Endothelial cell of umbilical vein (primary cell): ENCODE measurements at regions not wholly inside any gene's neighbourhood (a gene's known extent, or its start where the extent isn't known, plus 50 kb on each side); places are given as distances from the start of the nearest gene placed in this dataset.

Experiments
- BruUV-seq: library from RNA; stranded (reverse); fragments of 400-500 nt; replicated peaks from 2 replicates; lab custom pipeline; 2021; lab: Mats Ljungman, UMichigan
- CTCF ChIA-PET: fragments of 300-600, 350-600 bp; sonication (Branson Sonifier 250); formaldehyde crosslinking; loops from one replicate; lab custom pipeline; 2021; ENCODE audit warnings: antibody characterized with exemption, inconsistent platforms; lab: Charles Lee
- POLR2A ChIA-PET: fragments of 300-600, 350-600 bp; sonication (Branson Sonifier 250); formaldehyde crosslinking; loops from one replicate; lab custom pipeline; 2021; ENCODE audit warnings: antibody characterized with exemption, inconsistent platforms; lab: Charles Lee
- DNase-seq: peaks from one replicate; pipeline ENCODE4 v3.0.0-alpha.2; 2011; ENCODE audit warnings: low read depth, low spot score
- FAIRE-seq: peaks from 2 replicates; lab custom pipeline; 2011; peaks lifted over from hg19 to GRCh38; lab: Jason Lieb, UNC
- H2AFZ ChIP-seq: 2 replicates; pipeline ENCODE4 v1.6.0; 2012; ENCODE audit warnings: low read depth, low read length, control low read depth, inconsistent platforms
- H3K27ac ChIP-seq: 2 replicates; pipeline ENCODE4 v1.5.1; 2011; ENCODE audit warnings: low read depth, mild to moderate bottlenecking, control low read depth, low read length, moderate library complexity; ENCODE audit not compliant: insufficient read depth
- H3K27me3 ChIP-seq, 2 experiments: 2 replicates each; pipeline versions ENCODE4 v1.6.0 to v1.6.1; 2011; ENCODE audit warnings: low read length in 2 of 2, mixed read lengths in 1 of 2; ENCODE audit not compliant: control insufficient read depth in 2 of 2, insufficient read depth in 2 of 2
- H3K36me3 ChIP-seq, 2 experiments: 2 replicates in 1 of 2; 3 replicates in 1 of 2; pipeline ENCODE4 v1.5.1; 2011; ENCODE audit warnings: low read length in 2 of 2, mild to moderate bottlenecking in 1 of 2, moderate library complexity in 1 of 2; ENCODE audit not compliant: control insufficient read depth in 2 of 2, insufficient read depth in 2 of 2; ENCODE audit errors: extremely low read depth in 1 of 2
- H3K4me1 ChIP-seq: 3 replicates; pipeline ENCODE4 v1.5.1; 2011; ENCODE audit warnings: mild to moderate bottlenecking, low read length; ENCODE audit not compliant: control insufficient read depth, insufficient read depth; ENCODE audit errors: extremely low read depth
- H3K4me2 ChIP-seq: 2 replicates; pipeline ENCODE4 v1.6.1; 2011; ENCODE audit warnings: low read length, control low read depth, mixed read lengths; ENCODE audit not compliant: insufficient read depth
- H3K4me3 ChIP-seq, 3 experiments: fragments of 200-600 bp in 1 of 3; sonication (generic), shearing (Covaris generic) in 1 of 3; replicated peaks in 1 of 3; 2 replicates each; pipeline ENCODE4 v1.5.1; 2011 to 2016; ENCODE audit warnings: control low read depth in 3 of 3, low read length in 3 of 3, mild to moderate bottlenecking in 2 of 3, inconsistent platforms in 1 of 3, low read depth in 1 of 3, moderate library complexity in 1 of 3; ENCODE audit not compliant: insufficient read depth in 1 of 3
- H3K79me2 ChIP-seq: 2 replicates; pipeline ENCODE4 v1.6.0; 2012; ENCODE audit warnings: low read length, inconsistent platforms; ENCODE audit not compliant: control insufficient read depth, insufficient read depth
- H3K9ac ChIP-seq: replicated peaks from 2 replicates; pipeline ENCODE3; 2011; ENCODE audit warnings: low read length, control low read depth; ENCODE audit not compliant: insufficient read depth; ENCODE audit errors: extremely low read depth
- H3K9me1 ChIP-seq: replicated peaks from 3 replicates; pipeline ENCODE4 v1.6.0; 2011; ENCODE audit warnings: mild to moderate bottlenecking, low read length; ENCODE audit not compliant: control insufficient read depth, insufficient read depth; ENCODE audit errors: extremely low read depth
- H3K9me3 ChIP-seq: replicated peaks from 2 replicates; pipeline ENCODE4 v1.5.1; 2012; ENCODE audit warnings: low read length, inconsistent platforms; ENCODE audit not compliant: control insufficient read depth, insufficient read depth
- H4K20me1 ChIP-seq: replicated peaks from 2 replicates; pipeline ENCODE3; 2011; ENCODE audit warnings: mild to moderate bottlenecking, low read length; ENCODE audit not compliant: control insufficient read depth, insufficient read depth; ENCODE audit errors: extremely low read depth
- EZH2 ChIP-seq: IDR thresholded peaks from 2 replicates; pipeline ENCODE4 v1.6.1; 2012; ENCODE audit warnings: borderline replicate concordance, low read depth, mild to moderate bottlenecking, moderate library complexity, low read length, inconsistent platforms; ENCODE audit not compliant: severe bottlenecking
- FOS ChIP-seq: IDR thresholded peaks from 2 replicates; pipeline ENCODE4 v1.6.1; 2011; ENCODE audit warnings: mild to moderate bottlenecking, low read length, moderate library complexity, borderline replicate concordance; ENCODE audit not compliant: insufficient read depth
- GATA2 ChIP-seq: IDR thresholded peaks from 2 replicates; pipeline ENCODE4 v1.7.0; 2011; ENCODE audit warnings: low read depth, mild to moderate bottlenecking, moderate library complexity, mixed read lengths, low read length; ENCODE audit not compliant: insufficient read length, insufficient read depth
- JUN ChIP-seq: IDR thresholded peaks from 2 replicates; pipeline ENCODE4 v1.6.1; 2011; ENCODE audit warnings: borderline replicate concordance, low read depth; ENCODE audit not compliant: insufficient read length, insufficient read depth
- MYC ChIP-seq: IDR thresholded peaks from one replicate; pipeline ENCODE4 v1.6.1; 2011; ENCODE audit warnings: mild to moderate bottlenecking, low read depth, low read length
- POLR2A ChIP-seq: IDR thresholded peaks from 2 replicates; pipeline ENCODE4 v1.6.1; 2012; ENCODE audit warnings: low read depth, mild to moderate bottlenecking, control low read depth, low read length
- POLR2AphosphoS5 ChIP-seq: IDR thresholded peaks from 2 replicates; pipeline ENCODE4 v1.6.1; 2012; ENCODE audit warnings: low read depth, mild to moderate bottlenecking, control low read depth, low read length, moderate library complexity; ENCODE audit not compliant: insufficient read depth
- dilution Hi-C: fragments of 300-500 bp; cut with MboI; formaldehyde crosslinking; loops from one replicate; pipeline ENCODE4 v1.15.0; 2019; ENCODE audit warnings: low sequenced_read_pairs; ENCODE audit not compliant: extremely low pct_ligation_motif_present
- intact Hi-C: fragments of 100-400 bp; cut with micrococcal nuclease; formaldehyde crosslinking; loops from one replicate; pipeline ENCODE4 v1.10.0; 2022
- TF ChIP-seq, protein P1 (sequence below): IDR thresholded peaks from 2 replicates; pipeline ENCODE4 v1.6.1; 2011; ENCODE audit not compliant: insufficient read depth, insufficient read length
- TF ChIP-seq, protein P2 (sequence below), 2 donors: IDR thresholded peaks; 1 replicate in 1 of 2; 2 replicates in 1 of 2; pipeline ENCODE4 v1.5.1; 2011; ENCODE audit warnings: low read length in 2 of 2, mild to moderate bottlenecking in 2 of 2, moderate library complexity in 2 of 2, control low read depth in 1 of 2, inconsistent platforms in 1 of 2, low read depth in 1 of 2; ENCODE audit not compliant: insufficient read depth in 1 of 2; ENCODE audit errors: extremely low read depth in 1 of 2

DNA sequence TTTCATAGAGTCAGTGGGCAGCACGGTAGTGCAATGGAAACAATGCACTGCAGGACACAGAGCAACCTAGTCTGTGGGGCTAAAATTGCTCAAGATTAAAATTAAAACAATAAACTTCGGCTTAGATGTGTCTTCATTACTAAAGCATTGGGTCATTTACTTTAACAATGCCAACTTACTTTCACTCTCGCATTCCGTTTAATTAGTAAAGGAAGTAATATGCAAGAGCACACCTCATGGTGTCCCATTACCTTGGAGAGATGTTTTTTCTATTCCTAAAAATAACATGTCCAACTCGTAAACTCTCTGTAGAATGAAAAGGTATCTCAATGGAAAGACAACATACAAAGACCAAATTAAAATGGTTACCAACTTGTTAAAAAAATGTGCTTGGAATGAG lies 738.4 kb downstream of the PCDH17 start:
- intact Hi-C loops (no loop called here), dilution Hi-C loops (no loop called here)
- Histone ChIP-seq H3K27ac (no peak overlapping the region), H3K36me3 (no peaks in the 10 kb centered on the region), H4K20me1 (no peaks in the 10 kb centered on the region), H3K79me2 (no peaks in the 10 kb centered on the region), H3K27me3 (no peaks in the 10 kb centered on the region), H2AFZ (no peak overlapping the region), H3K9me1 (no peaks in the 10 kb centered on the region), H3K4me1 (no peaks in the 10 kb centered on the region), H3K9ac (no peak overlapping the region), H3K9me3 (no peaks in the 10 kb centered on the region), H3K4me3 (no peak overlapping the region), H3K4me2 (no peak overlapping the region)
- TF ChIP-seq FOS (no peak), EZH2 (no peak)
- DNase-seq (no peak), FAIRE-seq (no peak)
- CTCF ChIA-PET: no interaction called here
- no TSS peak for BruUV-seq
- POLR2A ChIA-PET: no interaction called here

DNA sequence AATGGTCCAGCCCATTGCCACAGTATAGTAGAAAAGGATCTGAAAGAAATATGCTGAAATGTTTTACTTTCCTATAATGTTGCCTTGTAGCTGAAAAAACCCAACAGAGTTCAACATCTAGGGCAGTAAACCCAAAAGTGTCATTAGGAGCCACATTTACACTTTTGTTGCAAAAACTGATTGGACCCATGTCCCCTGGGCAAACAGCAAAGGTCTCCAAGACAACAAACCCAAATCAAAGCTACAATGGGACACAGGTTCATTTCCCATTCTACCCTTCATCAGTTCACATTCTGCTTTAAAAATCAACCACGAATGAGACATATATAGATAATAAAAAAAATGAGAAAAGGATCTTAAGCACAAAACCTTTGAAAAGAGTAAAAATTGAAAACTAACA lies 744.8 kb downstream of the PCDH17 start:
- no peaks in the 10 kb centered on the region for H4K20me1 ChIP-seq
- DNase-seq: no peak
- no peaks in the 10 kb centered on the region for H3K4me1 ChIP-seq
- H3K27me3 ChIP-seq: no peaks in the 10 kb centered on the region
- no peak overlapping the region for H3K27ac ChIP-seq
- no peak for FAIRE-seq
- no TSS peak for BruUV-seq
- ChIA-PET POLR2A (no interaction called here), CTCF (no interaction called here)
- H2AFZ ChIP-seq: no peak overlapping the region
- H3K9me3 ChIP-seq: no peaks in the 10 kb centered on the region
- no peaks in the 10 kb centered on the region for H3K36me3 ChIP-seq
- H3K4me3 ChIP-seq: no peak overlapping the region
- dilution Hi-C loops: no loop called here
- H3K79me2 ChIP-seq: no peaks in the 10 kb centered on the region
- no peak for TF ChIP-seq JUN
- no peak for TF ChIP-seq POLR2A
- no peak for TF ChIP-seq MYC
- TF ChIP-seq, protein P1, sequence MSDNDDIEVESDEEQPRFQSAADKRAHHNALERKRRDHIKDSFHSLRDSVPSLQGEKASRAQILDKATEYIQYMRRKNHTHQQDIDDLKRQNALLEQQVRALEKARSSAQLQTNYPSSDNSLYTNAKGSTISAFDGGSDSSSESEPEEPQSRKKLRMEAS: no peak
- no peak for TF ChIP-seq GATA2
- no peak for TF ChIP-seq FOS
- TF ChIP-seq, protein P2, sequence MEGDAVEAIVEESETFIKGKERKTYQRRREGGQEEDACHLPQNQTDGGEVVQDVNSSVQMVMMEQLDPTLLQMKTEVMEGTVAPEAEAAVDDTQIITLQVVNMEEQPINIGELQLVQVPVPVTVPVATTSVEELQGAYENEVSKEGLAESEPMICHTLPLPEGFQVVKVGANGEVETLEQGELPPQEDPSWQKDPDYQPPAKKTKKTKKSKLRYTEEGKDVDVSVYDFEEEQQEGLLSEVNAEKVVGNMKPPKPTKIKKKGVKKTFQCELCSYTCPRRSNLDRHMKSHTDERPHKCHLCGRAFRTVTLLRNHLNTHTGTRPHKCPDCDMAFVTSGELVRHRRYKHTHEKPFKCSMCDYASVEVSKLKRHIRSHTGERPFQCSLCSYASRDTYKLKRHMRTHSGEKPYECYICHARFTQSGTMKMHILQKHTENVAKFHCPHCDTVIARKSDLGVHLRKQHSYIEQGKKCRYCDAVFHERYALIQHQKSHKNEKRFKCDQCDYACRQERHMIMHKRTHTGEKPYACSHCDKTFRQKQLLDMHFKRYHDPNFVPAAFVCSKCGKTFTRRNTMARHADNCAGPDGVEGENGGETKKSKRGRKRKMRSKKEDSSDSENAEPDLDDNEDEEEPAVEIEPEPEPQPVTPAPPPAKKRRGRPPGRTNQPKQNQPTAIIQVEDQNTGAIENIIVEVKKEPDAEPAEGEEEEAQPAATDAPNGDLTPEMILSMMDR (IDR thresholded peaks at IDR 0.05; ENCODE audit: extremely low read depth in 1 of 2, insufficient read depth in 1 of 2, low read depth in 1 of 2, low read length in 2 of 2): no peak
- TF ChIP-seq POLR2AphosphoS5: no peak
- no peak for TF ChIP-seq EZH2
- intact Hi-C loops: no loop called here
- no peak overlapping the region for H3K4me2 ChIP-seq
- no peak overlapping the region for H3K9ac ChIP-seq
- H3K9me1 ChIP-seq: no peaks in the 10 kb centered on the region
